ENCODE measurements at regions not wholly inside any gene's neighbourhood (a gene's known extent, or its start where the extent isn't known, plus 50 kb on each side); places are given as distances from the start of the nearest gene placed in this dataset.

GRCh38 chr13:29937379-29937778 lies 87.0 kb upstream of the UBL3 start:
- H3K27ac ChIP-seq (ENCODE audit: low read depth) = no peak overlapping the region
- Mint-ChIP-seq H3K27ac (no peak overlapping the region), H3K27me3 (ENCODE audit: insufficient read depth, low read depth, poor library complexity) (peaks cover 15% of the 10 kb centered on the region), H3K4me1 (peaks cover 44% of the 10 kb centered on the region), H3K4me3 (no peak overlapping the region), H3K9me3 (no peaks in the 10 kb centered on the region), H3K36me3 (ENCODE audit: low read depth) (no peaks in the 10 kb centered on the region)
- no peaks in the 10 kb centered on the region for H3F3A ChIP-seq (replicated peaks; ENCODE audit: low read depth)
- DNase-seq (ENCODE audit: low spot score) (no peak), ATAC-seq (no peak)
- H2AFZ ChIP-seq = no peak overlapping the region
- TF ChIP-seq, protein P1, sequence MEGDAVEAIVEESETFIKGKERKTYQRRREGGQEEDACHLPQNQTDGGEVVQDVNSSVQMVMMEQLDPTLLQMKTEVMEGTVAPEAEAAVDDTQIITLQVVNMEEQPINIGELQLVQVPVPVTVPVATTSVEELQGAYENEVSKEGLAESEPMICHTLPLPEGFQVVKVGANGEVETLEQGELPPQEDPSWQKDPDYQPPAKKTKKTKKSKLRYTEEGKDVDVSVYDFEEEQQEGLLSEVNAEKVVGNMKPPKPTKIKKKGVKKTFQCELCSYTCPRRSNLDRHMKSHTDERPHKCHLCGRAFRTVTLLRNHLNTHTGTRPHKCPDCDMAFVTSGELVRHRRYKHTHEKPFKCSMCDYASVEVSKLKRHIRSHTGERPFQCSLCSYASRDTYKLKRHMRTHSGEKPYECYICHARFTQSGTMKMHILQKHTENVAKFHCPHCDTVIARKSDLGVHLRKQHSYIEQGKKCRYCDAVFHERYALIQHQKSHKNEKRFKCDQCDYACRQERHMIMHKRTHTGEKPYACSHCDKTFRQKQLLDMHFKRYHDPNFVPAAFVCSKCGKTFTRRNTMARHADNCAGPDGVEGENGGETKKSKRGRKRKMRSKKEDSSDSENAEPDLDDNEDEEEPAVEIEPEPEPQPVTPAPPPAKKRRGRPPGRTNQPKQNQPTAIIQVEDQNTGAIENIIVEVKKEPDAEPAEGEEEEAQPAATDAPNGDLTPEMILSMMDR (conservative IDR thresholded peaks at IDR 0.05; ENCODE audit: low read depth in 2 of 2) = no peak
- TF ChIP-seq EZH2phosphoT487 (IDR thresholded peaks at IDR 0.05; ENCODE audit: unreplicated experiment) (no peak), ZNF114 (CRISPR knock-in tag; IDR thresholded peaks at IDR 0.05) (no peak)
- H3K79me2 ChIP-seq (replicated peaks; ENCODE audit: insufficient read depth) = no peaks in the 10 kb centered on the region
- no peak overlapping the region for H3K4me3 ChIP-seq
- H3K4me2 ChIP-seq = no peak overlapping the region
- H3K36me3 ChIP-seq (ENCODE audit: insufficient read depth) = no peaks in the 10 kb centered on the region
- H3K4me1 ChIP-seq (ENCODE audit: insufficient read depth) = peaks cover 23% of the 10 kb centered on the region
- no peaks in the 10 kb centered on the region for H4K20me1 ChIP-seq (replicated peaks; ENCODE audit: insufficient read depth)
- H3K27me3 ChIP-seq (ENCODE audit: insufficient read depth) = no peaks in the 10 kb centered on the region
- peaks cover 5% of the 10 kb centered on the region for H3K9me2 ChIP-seq (ENCODE audit: insufficient read depth)

- Histone ChIP-seq H3K4me2 (no peak overlapping the region), H2AFZ (no peak overlapping the region), H3F3A (replicated peaks; ENCODE audit: low read depth) (no peaks in the 10 kb centered on the region), H3K79me2 (replicated peaks; ENCODE audit: insufficient read depth) (no peaks in the 10 kb centered on the region), H3K9me2 (ENCODE audit: insufficient read depth) (peaks cover 3% of the 10 kb centered on the region), H3K36me3 (ENCODE audit: insufficient read depth) (no peaks in the 10 kb centered on the region), H3K4me1 (ENCODE audit: insufficient read depth) (peaks cover 20% of the 10 kb centered on the region; the same call in 1 of the 2 replicates), H4K20me1 (replicated peaks; ENCODE audit: insufficient read depth) (no peaks in the 10 kb centered on the region), H3K27me3 (ENCODE audit: insufficient read depth) (no peaks in the 10 kb centered on the region), H3K27ac (ENCODE audit: low read depth) (no peak overlapping the region), H3K4me3 (no peak overlapping the region)
- H3K4me3 Mint-ChIP-seq = no peak overlapping the region; the same call in 2 of the 3 replicates
- peaks cover 41% of the 10 kb centered on the region for H3K4me1 Mint-ChIP-seq
- peaks cover 11% of the 10 kb centered on the region for H3K27me3 Mint-ChIP-seq (ENCODE audit: insufficient read depth, low read depth, poor library complexity)
- no peaks in the 10 kb centered on the region for H3K36me3 Mint-ChIP-seq (ENCODE audit: low read depth)
- ATAC-seq (no peak), DNase-seq (ENCODE audit: low spot score) (no peak)
- no peak overlapping the region for H3K27ac Mint-ChIP-seq
- no peaks in the 10 kb centered on the region for H3K9me3 Mint-ChIP-seq
- TF ChIP-seq EZH2phosphoT487 (IDR thresholded peaks at IDR 0.05; ENCODE audit: unreplicated experiment) (no peak), ETS1 (IDR thresholded peaks at IDR 0.05) (no peak), POLR2AphosphoS5 (IDR thresholded peaks at IDR 0.05; ENCODE audit: low read depth) (no peak), STAT1 (IDR thresholded peaks at IDR 0.05; ENCODE audit: unreplicated experiment) (no peak), JUNB (IDR thresholded peaks at IDR 0.05; ENCODE audit: unreplicated experiment) (no peak), ZNF331 (CRISPR knock-in tag; IDR thresholded peaks at IDR 0.05; ENCODE audit: low read depth) (no peak), NANOG (IDR thresholded peaks at IDR 0.05; ENCODE audit: borderline replicate concordance) (no peak), ZNF114 (CRISPR knock-in tag; IDR thresholded peaks at IDR 0.05) (no peak), ZNF462 (CRISPR knock-in tag; IDR thresholded peaks at IDR 0.05) (no peak), CREB1 (CRISPR knock-in tag; IDR thresholded peaks at IDR 0.05; ENCODE audit: low read depth) (no peak)
- TF ChIP-seq, protein P1 (conservative IDR thresholded peaks at IDR 0.05; ENCODE audit: low read depth in 2 of 2) = no peak
Measured at GRCh38 chr13:29936956-29937355, 86.5 kb upstream of the UBL3 start.

All from GM23338 (cell line).